ENCODE measurements at regions not wholly inside any gene's neighbourhood (a gene's known extent, or its start where the extent isn't known, plus 50 kb on each side); places are given as distances from the start of the nearest gene placed in this dataset.
"Not testable (repeated sequence)": the region's sequence is repeated elsewhere in the genome, so short reads cannot be mapped to it uniquely, and the experiment has no call there.

- intact Hi-C loops (cut with micrococcal nuclease): no loop called here
- no peak for DNase-seq
- Mint-ChIP-seq H3K9me3 (no peaks in the 10 kb centered on the region), H3K27ac (no peak overlapping the region), H3K36me3 (no peaks in the 10 kb centered on the region), H3K27me3 (peaks cover 6% of the 10 kb centered on the region), H3K4me3 (no peak overlapping the region), H3K4me1 (ENCODE audit: low read depth) (no peaks in the 10 kb centered on the region)
- CTCF ChIA-PET: no interaction called here
- POLR2A ChIA-PET: no interaction called here
These were observed 62.8 kb upstream of the LAPTM4A start for GRCh38 chr2:20113986-20114938.

GRCh38 chr2:20113004-20113796 is 61.8 kb upstream of the LAPTM4A start:
- H3K27me3 Mint-ChIP-seq: peaks cover 7% of the 10 kb centered on the region
- H3K36me3 Mint-ChIP-seq: no peaks in the 10 kb centered on the region
- H3K9me3 Mint-ChIP-seq: no peaks in the 10 kb centered on the region
- intact Hi-C loops (cut with micrococcal nuclease): no loop called here
- H3K4me1 Mint-ChIP-seq (ENCODE audit: low read depth): no peaks in the 10 kb centered on the region
- no peak for DNase-seq
- POLR2A ChIA-PET: no interaction called here
- CTCF ChIA-PET: no interaction called here
- no peak overlapping the region for H3K4me3 Mint-ChIP-seq
- H3K27ac Mint-ChIP-seq: no peak overlapping the region

DNA sequence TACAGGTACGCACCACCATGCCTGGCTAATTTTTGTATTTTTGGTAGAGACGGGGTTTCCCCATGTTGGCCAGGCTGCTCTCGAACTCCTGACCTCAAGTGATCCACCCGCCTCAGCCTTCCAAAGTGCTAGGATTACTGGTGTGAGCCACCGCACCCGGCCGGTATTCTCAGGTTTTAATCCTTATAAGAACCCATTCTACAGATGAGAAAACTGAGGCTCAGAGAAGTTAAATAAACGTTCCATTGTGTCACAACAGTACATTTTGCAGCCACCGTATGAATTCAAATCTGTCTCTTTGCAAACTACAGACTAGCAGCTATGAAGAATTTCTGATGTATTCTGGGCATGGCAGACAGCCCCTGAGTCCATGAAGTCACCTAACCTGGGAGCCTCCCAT is 60.9 kb upstream of the LAPTM4A start:
- H3K4me1 Mint-ChIP-seq (ENCODE audit: low read depth); H3K36me3 Mint-ChIP-seq; POLR2A ChIA-PET; H3K9me3 Mint-ChIP-seq; H3K4me3 Mint-ChIP-seq; intact Hi-C loops (cut with micrococcal nuclease); CTCF ChIA-PET; H3K27ac Mint-ChIP-seq; H3K27me3 Mint-ChIP-seq; DNase-seq: not testable (repeated sequence)

DNA sequence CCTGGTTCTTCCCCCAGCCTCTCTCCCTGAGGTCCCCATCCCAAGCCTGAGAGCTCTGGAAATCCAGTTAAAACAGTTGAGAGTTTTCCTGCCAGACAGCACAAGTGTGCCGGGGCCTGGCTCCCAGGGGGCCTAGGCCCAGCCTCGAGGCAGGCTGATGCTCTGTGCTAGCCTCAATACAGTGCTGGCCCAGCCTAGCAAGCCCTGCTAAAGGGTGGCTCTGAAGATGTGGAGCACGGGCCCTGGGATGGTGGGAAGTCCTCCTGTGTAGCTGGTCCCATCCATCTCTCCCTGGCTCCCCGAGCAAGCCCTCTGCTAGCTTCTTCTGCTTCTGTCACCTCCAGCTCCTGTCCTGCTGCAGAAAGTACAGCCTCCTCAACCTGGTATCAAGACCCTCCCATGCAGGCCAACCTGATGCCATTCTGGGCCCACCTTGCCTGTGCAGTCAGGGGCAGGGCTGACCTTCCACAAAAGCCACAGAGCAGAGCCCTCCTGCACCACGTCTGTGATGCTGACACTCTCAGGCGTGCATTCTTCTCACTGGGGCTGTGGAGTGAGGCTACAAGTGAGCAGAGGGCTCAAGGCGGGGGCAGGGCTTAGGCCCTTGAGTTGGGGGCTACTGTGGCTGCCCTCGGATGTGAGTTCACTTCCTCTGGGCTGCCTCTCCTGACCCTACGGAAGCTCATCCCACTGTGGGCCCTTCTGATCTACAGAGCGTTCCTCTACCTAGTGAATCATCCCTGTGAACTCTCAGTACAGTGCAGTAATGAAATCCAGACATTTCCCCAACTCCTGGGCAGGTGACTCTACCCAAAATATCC is 60.1 kb upstream of the LAPTM4A start:
- ChIA-PET CTCF (interaction anchor here (0.6 to 0.8 kb wide), 2 partner anchors 96 to 335 kb away, joined by 3 read pairs; partner anchors contain the start of gene RHOB), POLR2A (no interaction called here)
- DNase-seq: no peak
- no peaks in the 10 kb centered on the region for H3K36me3 Mint-ChIP-seq
- no peaks in the 10 kb centered on the region for H3K9me3 Mint-ChIP-seq
- H3K4me1 Mint-ChIP-seq (ENCODE audit: low read depth): peaks cover 2% of the 10 kb centered on the region
- no peak overlapping the region for H3K27ac Mint-ChIP-seq
- intact Hi-C loops (cut with micrococcal nuclease): no loop called here
- H3K27me3 Mint-ChIP-seq: peaks cover 13% of the 10 kb centered on the region
- no peak overlapping the region for H3K4me3 Mint-ChIP-seq

GRCh38 chr2:20110876-20111275 is 59.4 kb upstream of the LAPTM4A start:
- Mint-ChIP-seq H3K4me3 (no peak overlapping the region), H3K4me1 (ENCODE audit: low read depth) (peaks cover 5% of the 10 kb centered on the region), H3K36me3 (no peaks in the 10 kb centered on the region), H3K27ac (no peak overlapping the region), H3K27me3 (peaks cover 19% of the 10 kb centered on the region), H3K9me3 (no peaks in the 10 kb centered on the region)
- intact Hi-C loops (cut with micrococcal nuclease): no loop called here
- ChIA-PET POLR2A (no interaction called here), CTCF (interaction anchor here (0.6 to 0.7 kb wide), 2 partner anchors 15 to 336 kb away, joined by 3 read pairs; partner anchors contain the start of gene RHOB)
- no peak for DNase-seq

GRCh38 chr2:20110383-20110782 is 59.0 kb upstream of the LAPTM4A start:
- ChIA-PET POLR2A (no interaction called here), CTCF (interaction anchor here (0.7 kb wide), 1 partner anchor 16 kb away, joined by 3 read pairs; no protein-coding TSS in a partner anchor)
- peaks cover 5% of the 10 kb centered on the region for H3K4me1 Mint-ChIP-seq (ENCODE audit: low read depth)

DNA sequence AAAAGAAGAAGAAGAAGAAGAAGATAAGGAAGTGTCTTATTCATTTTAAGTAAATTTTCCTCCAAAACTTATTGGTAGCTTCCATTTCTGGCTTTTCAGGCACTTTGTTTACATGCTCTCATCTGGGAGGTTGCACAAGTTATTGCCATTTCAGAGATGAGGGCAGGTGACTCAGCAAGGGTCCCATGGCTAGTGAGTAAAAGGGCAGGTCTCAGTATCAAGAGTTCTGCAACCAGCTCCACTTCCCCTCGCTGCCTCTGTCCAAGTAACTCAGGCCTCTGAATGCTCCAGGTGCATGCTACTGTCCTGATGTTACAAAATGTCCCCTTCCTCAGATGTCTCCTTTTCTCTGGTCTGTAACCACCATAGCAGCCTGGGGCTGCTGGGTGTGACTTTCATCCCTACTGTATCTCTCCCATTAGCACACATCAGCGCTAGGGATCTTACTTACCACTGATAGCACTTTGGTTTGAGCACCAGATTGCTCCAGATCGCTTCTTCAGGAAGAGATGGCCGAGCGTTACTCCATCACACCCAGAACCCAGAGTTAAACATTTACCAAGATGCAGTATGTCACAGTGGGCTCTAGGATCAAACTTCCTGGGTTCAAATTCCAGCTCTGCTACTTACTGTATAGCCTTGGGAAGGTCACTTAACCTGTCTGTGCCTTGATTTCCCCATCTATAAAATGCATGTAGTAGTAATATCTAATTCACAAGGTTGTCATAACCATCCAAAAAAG is 57.4 kb upstream of the LAPTM4A start:
- Mint-ChIP-seq H3K9me3 (no peaks in the 10 kb centered on the region), H3K27me3 (peaks cover 24% of the 10 kb centered on the region), H3K36me3 (no peaks in the 10 kb centered on the region), H3K4me3 (no peak overlapping the region), H3K4me1 (ENCODE audit: low read depth) (peaks cover 5% of the 10 kb centered on the region), H3K27ac (no peak overlapping the region)
- POLR2A ChIA-PET: no interaction called here
- no peak for DNase-seq
- intact Hi-C loops (cut with micrococcal nuclease): no loop called here
- CTCF ChIA-PET: no interaction called here

More at GRCh38 chr2:20110383-20110782, 59.0 kb upstream of the LAPTM4A start:
- H3K36me3 Mint-ChIP-seq: no peaks in the 10 kb centered on the region
- H3K4me3 Mint-ChIP-seq: no peak overlapping the region
- no peak for DNase-seq
- H3K27me3 Mint-ChIP-seq: peaks cover 24% of the 10 kb centered on the region
- no peak overlapping the region for H3K27ac Mint-ChIP-seq
- intact Hi-C loops (cut with micrococcal nuclease): no loop called here
- no peaks in the 10 kb centered on the region for H3K9me3 Mint-ChIP-seq

DNA sequence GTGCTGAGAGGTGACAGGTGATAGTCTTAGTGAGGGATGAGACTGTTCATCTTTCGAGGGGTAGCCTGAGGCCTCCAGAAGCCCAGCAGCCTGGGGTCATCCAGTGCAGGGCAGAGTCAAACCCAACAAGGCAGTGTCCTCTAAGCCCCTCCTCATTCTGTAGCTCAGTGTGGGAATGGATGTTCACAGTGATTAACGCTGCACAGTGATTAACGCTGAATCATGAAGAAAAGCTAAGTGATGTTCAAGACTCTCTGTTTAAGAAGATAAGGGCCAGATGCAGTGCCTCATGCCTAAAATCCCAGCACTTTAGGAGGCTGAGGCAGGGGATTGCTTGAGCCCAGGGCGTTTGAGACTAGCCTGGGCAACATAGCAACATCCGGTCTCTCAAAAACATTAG is 56.3 kb upstream of the LAPTM4A start:
- peaks cover 5% of the 10 kb centered on the region for H3K4me1 Mint-ChIP-seq (ENCODE audit: low read depth)
- no peak overlapping the region for H3K4me3 Mint-ChIP-seq
- no peaks in the 10 kb centered on the region for H3K36me3 Mint-ChIP-seq
- ChIA-PET CTCF (interaction anchor here (1.2 kb wide), 1 partner anchor 535 kb away, joined by 3 read pairs; no protein-coding TSS in a partner anchor), POLR2A (no interaction called here)
- peaks cover 24% of the 10 kb centered on the region for H3K27me3 Mint-ChIP-seq
- DNase-seq: no peak
- no peaks in the 10 kb centered on the region for H3K9me3 Mint-ChIP-seq
- intact Hi-C loops (cut with micrococcal nuclease): no loop called here
- H3K27ac Mint-ChIP-seq: no peak overlapping the region

GRCh38 chr2:20107352-20107751 is 55.9 kb upstream of the LAPTM4A start:
- Mint-ChIP-seq H3K9me3 (peaks cover 2% of the 10 kb centered on the region), H3K27ac (no peak overlapping the region), H3K27me3 (peaks cover 25% of the 10 kb centered on the region), H3K4me3 (no peak overlapping the region), H3K36me3 (no peaks in the 10 kb centered on the region), H3K4me1 (ENCODE audit: low read depth) (peaks cover 5% of the 10 kb centered on the region)
- intact Hi-C loops (cut with micrococcal nuclease): no loop called here
- ChIA-PET CTCF (interaction anchor here (1.2 kb wide), 1 partner anchor 536 kb away, joined by 3 read pairs; no protein-coding TSS in a partner anchor), POLR2A (no interaction called here)
- DNase-seq: no peak

- H3K4me3 Mint-ChIP-seq: peak overlapping the region; percentile 60
- POLR2A ChIA-PET: no interaction called here
- CTCF ChIA-PET: interaction anchor here (1.2 to 1.5 kb wide), 2 partner anchors 91 to 536 kb away, joined by 3 to 8 read pairs; no protein-coding TSS in a partner anchor
- intact Hi-C loops (cut with micrococcal nuclease): no loop called here
- no peak overlapping the region for H3K27ac Mint-ChIP-seq
- H3K9me3 Mint-ChIP-seq: peaks cover 2% of the 10 kb centered on the region
- peaks cover 25% of the 10 kb centered on the region for H3K27me3 Mint-ChIP-seq
- DNase-seq: peak; percentile 40
- peaks cover 5% of the 10 kb centered on the region for H3K4me1 Mint-ChIP-seq (ENCODE audit: low read depth)
- no peaks in the 10 kb centered on the region for H3K36me3 Mint-ChIP-seq
These were observed 55.3 kb upstream of the LAPTM4A start for GRCh38 chr2:20106746-20107145.

DNA sequence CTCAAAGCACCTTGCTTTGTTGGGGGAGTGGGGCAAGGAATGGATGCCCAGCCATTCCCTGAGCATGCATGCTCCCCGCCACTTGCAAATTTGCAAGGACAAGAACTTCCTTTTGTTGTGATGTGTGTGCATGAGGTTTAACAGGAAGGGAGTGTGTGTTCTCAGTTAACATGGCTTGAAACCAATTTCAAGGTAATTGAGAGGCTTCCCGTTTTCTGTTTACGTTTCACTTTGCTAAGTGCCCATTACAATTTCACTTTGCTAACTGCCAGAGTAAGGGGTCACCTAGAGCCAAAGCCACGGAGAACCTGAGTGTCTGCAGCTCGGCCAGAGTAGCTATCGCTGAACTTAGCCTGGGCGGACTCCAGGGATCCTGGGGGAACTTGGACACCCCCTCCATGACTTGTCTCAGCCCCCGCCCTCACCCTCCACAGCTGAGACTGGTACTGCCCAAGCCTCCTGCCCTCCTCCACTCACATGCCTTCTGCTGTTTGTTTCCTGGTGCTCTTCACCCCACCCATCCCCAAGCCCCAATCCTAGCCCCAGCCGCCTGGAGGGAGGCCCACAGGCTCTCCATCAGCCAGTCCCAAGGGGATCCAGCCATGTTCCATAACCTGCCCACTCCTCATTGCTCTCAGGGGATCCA is 53.6 kb upstream of the LAPTM4A start:
- POLR2A ChIA-PET: no interaction called here
- DNase-seq: no peak
- H3K4me1 Mint-ChIP-seq (ENCODE audit: low read depth): peaks cover 5% of the 10 kb centered on the region
- intact Hi-C loops (cut with micrococcal nuclease): no loop called here
- H3K27ac Mint-ChIP-seq: no peak overlapping the region
- peaks cover 20% of the 10 kb centered on the region for H3K27me3 Mint-ChIP-seq
- no peaks in the 10 kb centered on the region for H3K36me3 Mint-ChIP-seq
- no peak overlapping the region for H3K4me3 Mint-ChIP-seq
- CTCF ChIA-PET: interaction anchor here (0.8 kb wide), 1 partner anchor 90 kb away, joined by 4 read pairs; no protein-coding TSS in a partner anchor
- H3K9me3 Mint-ChIP-seq: peaks cover 2% of the 10 kb centered on the region
